ENCODE measurements at regions not wholly inside any gene's neighbourhood (a gene's known extent, or its start where the extent isn't known, plus 50 kb on each side); places are given as distances from the start of the nearest gene placed in this dataset.

- no peak for TF ChIP-seq CTCF (IDR thresholded peaks at IDR 0.05)
- TF ChIP-seq POLR2AphosphoS5 (IDR thresholded peaks at IDR 0.05), result no peak
- no peak for TF ChIP-seq EP300 (IDR thresholded peaks at IDR 0.05)
Measured at GRCh38 chr13:94778585-94778984, 66.2 kb upstream of the SOX21 start.

Measured in gastroesophageal sphincter (tissue), 3 donors.